Glomerular visceral epithelial cell (primary cell): ENCODE measurements at regions not wholly inside any gene's neighbourhood (a gene's known extent, or its start where the extent isn't known, plus 50 kb on each side); places are given as distances from the start of the nearest gene placed in this dataset.
"Not testable (repeated sequence)": the region's sequence is repeated elsewhere in the genome, so short reads cannot be mapped to it uniquely, and the experiment has no call there.

ENCODE experiments used
- DNase-seq: peaks from one replicate; pipeline ENCODE4 v3.0.0-alpha.2; 2016; ENCODE audit errors: extremely low spot score

DNA sequence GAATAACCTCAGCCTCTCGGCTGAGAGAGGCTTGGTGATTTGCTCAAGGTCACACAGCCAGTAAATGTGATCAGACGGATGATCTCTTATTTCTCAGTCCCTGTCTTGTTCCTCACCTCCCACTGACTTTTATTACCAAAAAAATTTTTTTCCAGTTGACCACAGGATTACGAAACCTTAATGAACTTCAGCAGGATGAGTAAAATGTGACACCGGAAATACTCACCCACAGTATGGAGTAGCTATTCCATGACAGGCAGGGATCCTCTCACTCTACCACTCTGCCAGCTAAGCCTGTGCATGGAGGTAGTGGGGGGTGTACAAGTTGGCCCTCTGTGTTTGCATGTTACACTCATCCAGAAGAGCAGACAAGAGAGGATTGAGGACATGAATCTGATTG is 916.4 kb downstream of the UQCRFS1 start:
- DNase-seq: peak; percentile 61

- not testable (repeated sequence) for DNase-seq
These were observed 918.0 kb downstream of the UQCRFS1 start for GRCh38 chr19:28294975-28295374.

- DNase-seq: peak; percentile 52
These were observed 918.6 kb downstream of the UQCRFS1 start for GRCh38 chr19:28294395-28294794.

DNA sequence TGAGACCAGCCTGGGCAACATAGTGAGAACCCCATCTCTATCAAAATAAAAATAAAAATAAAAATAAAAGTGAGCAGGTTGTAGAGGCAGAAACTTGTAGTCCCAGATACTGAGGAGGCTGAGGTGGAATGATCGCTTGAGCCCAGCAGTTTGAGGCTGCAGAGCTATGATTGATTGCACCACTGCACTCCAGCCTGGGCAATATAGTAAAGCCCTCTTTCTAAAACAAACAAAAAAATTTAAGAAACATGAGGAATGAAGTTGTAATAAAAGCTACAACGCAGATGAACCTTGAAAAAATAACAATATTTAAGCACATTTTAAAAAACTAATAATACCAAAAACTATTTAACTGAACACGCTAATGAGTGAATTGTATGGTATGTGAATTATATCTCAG is 919.3 kb downstream of the UQCRFS1 start:
- DNase-seq: no peak

DNA sequence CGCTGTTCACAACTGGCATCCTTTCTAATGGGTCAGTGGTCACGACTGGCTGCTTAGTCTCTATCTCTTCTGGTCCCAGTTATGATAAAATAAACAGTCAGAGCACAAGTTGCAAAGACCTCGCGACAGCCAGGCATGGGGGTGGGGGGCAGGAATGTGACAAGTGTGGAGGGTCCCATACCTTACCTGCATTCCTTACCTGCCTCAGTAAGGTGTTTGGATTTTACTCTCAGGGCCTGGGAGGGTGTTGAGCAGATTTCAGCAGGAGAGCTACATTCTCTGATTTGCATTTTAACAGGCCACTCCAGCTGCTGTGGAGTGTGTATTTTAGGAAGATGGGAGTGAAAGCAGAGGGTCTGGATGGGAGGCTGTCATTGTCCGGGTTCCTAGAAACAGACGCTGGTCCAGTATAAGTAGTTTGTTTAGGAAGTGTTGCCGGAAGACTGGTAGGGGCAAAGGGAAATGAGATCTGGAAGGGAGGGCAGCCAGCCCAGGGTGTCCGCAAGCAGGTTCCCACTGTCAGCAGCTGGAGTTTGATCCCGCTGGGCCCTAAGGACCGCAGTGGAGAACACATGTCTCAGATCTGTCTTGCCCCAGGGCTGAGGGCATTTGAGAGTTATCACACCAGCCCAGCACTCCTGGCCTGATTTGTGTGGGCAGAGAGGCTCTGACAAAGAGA is 920.0 kb downstream of the UQCRFS1 start:
- no peak for DNase-seq

- no peak for DNase-seq
These were observed 921.1 kb downstream of the UQCRFS1 start for GRCh38 chr19:28291874-28292273.

DNA sequence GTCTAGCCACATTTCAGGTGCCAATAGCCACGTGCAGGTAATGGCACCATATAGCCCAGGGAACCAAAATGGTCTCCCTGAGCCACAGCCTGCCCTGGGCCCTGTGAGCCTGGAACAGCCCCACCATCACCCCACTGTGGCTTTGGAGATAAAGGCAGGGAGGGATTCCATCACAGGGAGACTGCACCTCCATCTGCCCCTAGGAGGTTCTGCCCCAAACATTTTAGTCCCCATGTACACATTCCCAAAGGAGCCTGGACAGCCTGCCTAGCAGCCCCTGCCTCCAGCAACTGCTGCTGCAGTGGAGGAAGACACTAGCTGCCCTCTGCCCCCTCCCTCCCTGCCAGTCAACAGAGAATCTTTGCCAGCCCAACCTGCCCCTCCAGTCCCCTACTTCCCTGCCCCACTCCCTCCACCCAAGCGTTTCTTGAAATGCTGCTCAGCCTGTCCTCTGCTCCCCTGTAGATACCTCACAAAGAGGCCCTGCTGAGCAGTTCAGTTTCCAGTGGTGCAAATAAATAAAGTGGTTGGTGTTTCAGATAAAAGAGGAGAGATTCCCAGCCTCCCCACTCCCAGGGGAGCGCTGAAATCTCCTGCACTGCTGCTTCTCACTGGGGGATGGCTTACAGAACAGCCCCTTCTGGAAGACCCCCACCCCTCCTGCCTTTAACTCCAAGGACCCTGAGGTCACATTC is 921.8 kb downstream of the UQCRFS1 start:
- no peak for DNase-seq

- DNase-seq: peak; percentile 16
These were observed 923.5 kb downstream of the UQCRFS1 start for GRCh38 chr19:28289295-28290063.

- no peak for DNase-seq
These were observed 924.2 kb downstream of the UQCRFS1 start for GRCh38 chr19:28288572-28289264.

DNA sequence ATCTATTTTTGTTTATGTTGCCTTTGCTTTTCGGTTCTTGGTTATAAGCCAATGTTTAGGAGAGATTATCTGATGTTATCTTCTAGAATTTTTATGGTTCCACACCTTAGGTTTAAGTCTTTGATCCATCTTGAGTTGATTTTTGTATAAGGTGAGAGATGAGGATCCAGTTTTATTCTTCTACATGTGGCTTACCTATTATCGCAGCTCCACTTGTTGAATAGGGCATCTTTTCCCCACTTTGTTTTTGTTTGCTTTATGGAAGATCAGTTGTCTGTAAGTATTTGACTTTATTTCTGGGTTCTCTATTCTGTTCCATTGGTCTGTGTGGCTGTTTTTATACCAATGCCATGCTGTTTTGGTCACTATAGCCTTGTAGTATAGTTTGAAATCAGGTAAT is 927.0 kb downstream of the UQCRFS1 start:
- DNase-seq: no peak

- no peak for DNase-seq
These were observed 927.9 kb downstream of the UQCRFS1 start for GRCh38 chr19:28285078-28285477.

DNA sequence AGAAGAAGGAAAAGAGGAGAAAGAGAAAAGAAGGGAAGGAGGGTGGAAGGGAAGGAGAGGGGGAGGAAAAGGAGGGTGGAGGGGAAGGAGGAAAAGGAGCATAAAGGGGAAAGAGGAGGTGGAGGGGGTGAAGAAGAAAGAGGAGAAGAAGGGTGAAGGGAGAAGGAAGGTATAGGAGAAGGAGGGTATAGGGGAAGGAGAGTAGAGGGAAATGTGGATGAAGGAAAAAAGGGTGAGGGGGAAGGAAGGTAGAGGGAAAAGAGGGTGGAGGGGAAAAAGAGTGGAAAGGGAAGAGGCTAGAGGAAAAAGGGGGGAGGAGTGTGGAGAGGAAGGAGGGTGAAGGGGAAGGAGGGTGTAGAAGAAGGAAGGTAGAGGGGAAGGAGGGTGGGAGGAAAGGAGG is 928.6 kb downstream of the UQCRFS1 start:
- no peak for DNase-seq

DNA sequence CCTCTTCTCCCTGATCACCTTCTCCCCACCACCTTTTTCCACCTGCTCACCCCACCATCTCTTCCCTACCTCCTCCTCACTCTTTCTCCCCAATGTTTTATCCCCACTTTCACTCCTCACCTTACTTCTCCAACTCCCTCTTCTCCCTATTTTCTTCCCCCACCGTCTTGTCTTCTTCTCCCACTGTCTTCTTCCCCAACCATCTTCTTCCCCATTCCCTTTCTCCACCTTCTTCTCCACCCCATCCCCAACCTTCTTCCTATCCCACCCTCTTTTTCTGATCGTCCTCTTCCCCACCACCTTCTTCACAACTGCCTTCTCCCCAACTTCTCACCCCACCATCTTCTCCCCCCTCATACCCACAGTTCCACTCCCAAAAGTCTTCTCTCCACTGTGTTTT is 929.4 kb downstream of the UQCRFS1 start:
- DNase-seq: no peak

- no peak for DNase-seq
These were observed 931.3 kb downstream of the UQCRFS1 start for GRCh38 chr19:28281676-28282075.

- DNase-seq: no peak
These were observed 948.4 kb downstream of the UQCRFS1 start for GRCh38 chr19:28264556-28264955.

DNA sequence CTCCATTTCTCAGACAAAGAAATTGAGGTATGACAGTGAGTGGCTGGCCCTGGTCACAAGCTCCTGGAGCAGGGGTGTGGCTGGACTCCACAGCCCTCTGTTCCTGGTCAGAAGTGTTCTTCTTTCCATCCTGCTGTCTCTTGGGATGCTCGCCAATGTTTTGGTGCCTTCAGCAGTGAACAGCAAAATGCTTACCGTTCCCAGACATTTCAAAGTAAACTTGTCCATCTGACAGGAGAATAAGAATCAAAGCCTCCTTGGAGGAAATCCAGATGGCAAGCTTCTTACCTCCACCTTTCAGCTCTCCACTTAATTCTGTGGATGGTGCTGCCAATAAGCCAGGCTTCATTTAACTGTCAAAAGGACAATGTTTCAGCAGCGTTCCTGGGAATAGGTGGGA is 954.1 kb downstream of the UQCRFS1 start:
- DNase-seq: no peak

DNA sequence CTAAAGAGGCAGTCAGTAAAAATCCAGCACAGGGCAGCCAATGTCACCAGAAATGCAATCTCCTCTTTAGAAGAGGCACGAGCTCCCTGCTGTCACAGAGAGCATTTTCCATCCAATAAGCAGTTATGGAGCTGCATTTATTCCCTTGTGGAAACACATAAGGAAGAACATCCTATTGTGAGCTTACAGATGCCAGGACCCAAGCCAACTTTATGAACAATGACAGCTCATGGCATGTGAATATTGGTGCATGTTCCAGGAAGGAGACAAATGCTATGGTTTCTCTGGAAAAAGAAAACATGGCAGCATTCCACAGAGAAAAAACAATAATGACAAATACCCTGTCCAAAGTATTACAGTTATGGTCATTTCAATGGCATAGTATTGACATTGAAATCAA is 955.6 kb downstream of the UQCRFS1 start:
- DNase-seq: no peak

DNA sequence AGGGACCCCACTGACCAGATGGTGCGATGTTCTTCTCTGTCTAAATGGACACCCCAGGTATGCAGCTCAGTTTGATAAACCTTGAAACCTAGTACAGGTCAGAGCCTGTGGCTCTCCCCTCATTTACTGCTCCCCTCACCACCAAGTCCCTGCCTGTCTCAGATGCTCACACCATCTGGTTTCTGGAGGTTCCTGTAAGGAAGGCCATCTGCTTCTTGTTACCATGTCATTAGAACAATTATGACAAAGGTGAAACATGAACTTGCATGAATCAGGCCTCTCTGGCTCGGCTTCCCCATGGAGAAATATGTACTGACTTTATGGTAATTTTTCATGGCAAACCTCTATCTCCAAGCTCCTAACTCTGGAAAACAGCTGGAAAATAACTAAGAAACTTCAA is 965.7 kb downstream of the UQCRFS1 start:
- no peak for DNase-seq

GRCh38 chr19:28245937-28246336 is 967.0 kb downstream of the UQCRFS1 start:
- DNase-seq: no peak

GRCh38 chr19:28244966-28245365 is 968.0 kb downstream of the UQCRFS1 start:
- DNase-seq: no peak

DNA sequence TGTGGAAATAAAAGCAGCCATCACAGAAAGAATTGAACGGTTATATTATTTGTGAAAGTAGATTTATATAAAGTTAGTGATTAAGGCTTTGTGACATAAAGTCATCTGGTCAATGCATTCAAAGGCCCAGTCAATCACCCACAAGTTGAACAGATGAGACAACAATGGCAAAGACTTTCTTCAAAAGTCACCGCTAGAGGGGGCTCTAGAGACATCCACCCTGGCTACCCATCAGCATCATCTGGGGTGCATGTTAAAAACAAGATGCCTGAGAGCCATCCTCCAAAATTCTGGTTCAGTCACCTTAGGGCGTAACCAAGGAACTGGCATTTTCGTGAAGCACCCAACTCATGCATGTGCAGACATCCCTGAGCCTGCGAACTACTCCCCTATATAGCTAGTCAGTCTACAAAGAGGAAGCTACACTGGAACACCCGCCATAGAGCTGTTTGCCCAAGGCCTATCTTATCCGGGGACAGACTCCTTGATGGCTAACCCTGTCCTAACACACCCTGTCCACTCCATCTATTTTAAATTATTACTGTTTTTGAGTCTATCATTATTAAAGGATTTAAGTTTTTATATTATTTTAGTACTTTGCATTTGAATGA is 970.5 kb downstream of the UQCRFS1 start:
- peak; percentile 42 for DNase-seq

DNA sequence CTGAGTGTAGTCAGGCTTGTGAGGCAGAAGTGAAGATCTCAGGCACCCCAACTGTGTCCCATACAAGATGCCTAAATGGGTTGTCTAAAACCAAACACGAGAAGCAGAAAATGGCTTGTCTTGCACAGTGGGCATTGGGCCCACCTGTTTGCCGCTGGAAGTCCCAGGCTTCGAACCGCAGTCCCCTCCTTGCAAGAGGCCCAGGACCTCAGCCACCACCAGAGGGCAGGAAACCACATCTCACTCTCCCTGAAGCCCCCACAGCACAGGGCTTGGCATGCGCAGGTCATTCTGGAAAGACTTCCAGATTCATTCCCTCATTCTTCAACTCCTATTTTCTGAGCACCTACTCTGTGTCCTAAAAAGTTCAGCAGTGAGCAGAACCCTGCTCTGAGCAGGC is 973.7 kb downstream of the UQCRFS1 start:
- DNase-seq: no peak
